GM06990 (cell line): ENCODE measurements at regions not wholly inside any gene's neighbourhood (a gene's known extent, or its start where the extent isn't known, plus 50 kb on each side); places are given as distances from the start of the nearest gene placed in this dataset.
"Not testable (repeated sequence)": the region's sequence is repeated elsewhere in the genome, so short reads cannot be mapped to it uniquely, and the experiment has no call there.

ENCODE experiments used
- DNase-seq: peaks from one replicate; pipeline ENCODE4 v3.0.0-alpha.2; 2011; ENCODE audit not compliant: insufficient read length; ENCODE audit errors: extremely low read depth
- H3K27me3 ChIP-seq: replicated peaks from 2 replicates; pipeline ENCODE4 v1.6.0; 2011; ENCODE audit warnings: low read length; ENCODE audit not compliant: control insufficient read depth, insufficient read depth
- H3K36me3 ChIP-seq: 2 replicates; pipeline ENCODE4 v1.5.1; 2011; ENCODE audit warnings: low read length; ENCODE audit not compliant: control insufficient read depth, insufficient read depth
- H3K4me3 ChIP-seq: replicated peaks from 2 replicates; pipeline ENCODE4 v1.5.1; 2011; ENCODE audit warnings: low read depth, mild to moderate bottlenecking, control low read depth, low read length
- CTCF ChIP-seq: IDR thresholded peaks from 2 replicates; pipeline ENCODE4 v1.5.1; 2011; ENCODE audit warnings: low read length, control low read depth, mild to moderate bottlenecking, inconsistent platforms; ENCODE audit not compliant: insufficient read depth, poor library complexity, severe bottlenecking

- H3K36me3 ChIP-seq: no peaks in the 10 kb centered on the region
- no peak for DNase-seq
- H3K4me3 ChIP-seq: no peak overlapping the region
- TF ChIP-seq CTCF: no peak
- H3K27me3 ChIP-seq: no peaks in the 10 kb centered on the region; the same call in 1 of the 2 replicates
Observed at GRCh38 chr22:23499845-23500500, 80.1 kb downstream of the IGLL1 start.

GRCh38 chr22:23498811-23499798 lies 81.0 kb downstream of the IGLL1 start:
- no peak for TF ChIP-seq CTCF
- Histone ChIP-seq H3K27me3 (no peaks in the 10 kb centered on the region; the same call in 1 of the 2 replicates), H3K4me3 (no peak overlapping the region), H3K36me3 (no peaks in the 10 kb centered on the region)
- no peak for DNase-seq

DNA sequence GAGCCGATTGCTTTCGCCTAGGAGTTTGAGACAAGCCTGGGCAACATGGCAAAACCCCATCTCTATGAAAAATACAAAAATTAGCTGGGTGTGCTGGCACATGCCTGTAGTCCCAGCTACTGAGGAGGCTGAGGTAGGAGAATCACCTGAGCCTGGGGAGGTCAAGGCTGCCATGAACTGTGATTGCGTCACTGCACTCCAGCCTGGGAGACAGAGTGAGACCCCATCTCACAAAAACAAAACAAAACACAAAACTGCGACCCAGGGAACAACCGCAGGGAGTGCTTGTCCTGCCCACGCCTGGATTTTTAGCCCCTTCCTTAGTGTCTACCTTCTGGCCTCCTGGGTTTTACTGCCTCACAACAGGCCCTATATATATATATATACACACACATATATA lies 82.2 kb downstream of the IGLL1 start:
- not testable (repeated sequence) for H3K4me3 ChIP-seq, DNase-seq, H3K27me3 ChIP-seq, H3K36me3 ChIP-seq

DNA sequence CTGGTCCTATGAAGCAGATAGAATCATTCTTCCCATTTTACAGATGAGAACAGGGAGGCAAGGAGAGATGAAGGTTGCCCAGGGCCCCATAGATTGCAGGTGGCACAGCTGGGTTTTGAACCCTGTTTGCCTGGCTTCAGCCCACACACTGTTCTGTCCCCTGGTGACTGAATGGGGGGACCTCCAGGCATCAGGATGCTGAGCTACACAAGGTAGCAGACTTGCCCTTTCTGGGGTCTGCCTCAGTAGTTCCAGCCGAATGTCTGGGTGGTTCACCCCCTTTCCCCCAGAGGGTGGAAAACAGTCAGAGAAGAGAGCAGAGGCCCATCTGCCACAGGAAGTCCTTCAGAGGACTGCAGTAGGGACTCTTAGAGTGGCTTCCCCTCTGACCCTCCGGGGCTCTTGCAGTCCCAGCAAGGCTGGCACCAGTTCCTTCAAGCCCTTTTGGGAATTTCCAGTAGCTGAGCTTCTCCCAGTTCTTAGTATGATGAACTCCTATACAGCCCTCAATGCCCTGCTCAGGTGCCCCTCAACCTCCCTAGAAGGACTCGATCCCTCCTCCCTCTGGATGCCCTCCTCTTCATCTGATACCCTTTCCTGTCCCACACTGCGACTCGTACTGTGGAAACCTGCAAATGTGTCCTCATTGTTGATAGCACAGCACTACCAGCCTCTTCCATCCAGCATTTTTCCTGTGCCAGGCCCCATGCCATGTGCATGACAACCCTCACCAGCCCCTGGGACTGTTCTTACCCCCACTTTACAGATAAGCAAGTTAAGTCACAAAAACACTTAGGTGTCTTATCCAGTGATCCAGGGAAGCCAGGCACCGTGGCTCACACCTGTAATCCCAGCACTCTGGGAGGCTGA lies 82.8 kb downstream of the IGLL1 start:
- Histone ChIP-seq H3K36me3 (no peaks in the 10 kb centered on the region), H3K27me3 (no peaks in the 10 kb centered on the region), H3K4me3 (no peak overlapping the region)
- DNase-seq: no peak
- no peak for TF ChIP-seq CTCF

GRCh38 chr22:23496445-23496833 lies 83.7 kb downstream of the IGLL1 start:
- TF ChIP-seq CTCF: no peak
- Histone ChIP-seq H3K27me3 (no peaks in the 10 kb centered on the region), H3K36me3 (no peaks in the 10 kb centered on the region), H3K4me3 (no peak overlapping the region)
- no peak for DNase-seq
